ENCODE measurements at regions not wholly inside any gene's neighbourhood (a gene's known extent, or its start where the extent isn't known, plus 50 kb on each side); places are given as distances from the start of the nearest gene placed in this dataset.

DNA sequence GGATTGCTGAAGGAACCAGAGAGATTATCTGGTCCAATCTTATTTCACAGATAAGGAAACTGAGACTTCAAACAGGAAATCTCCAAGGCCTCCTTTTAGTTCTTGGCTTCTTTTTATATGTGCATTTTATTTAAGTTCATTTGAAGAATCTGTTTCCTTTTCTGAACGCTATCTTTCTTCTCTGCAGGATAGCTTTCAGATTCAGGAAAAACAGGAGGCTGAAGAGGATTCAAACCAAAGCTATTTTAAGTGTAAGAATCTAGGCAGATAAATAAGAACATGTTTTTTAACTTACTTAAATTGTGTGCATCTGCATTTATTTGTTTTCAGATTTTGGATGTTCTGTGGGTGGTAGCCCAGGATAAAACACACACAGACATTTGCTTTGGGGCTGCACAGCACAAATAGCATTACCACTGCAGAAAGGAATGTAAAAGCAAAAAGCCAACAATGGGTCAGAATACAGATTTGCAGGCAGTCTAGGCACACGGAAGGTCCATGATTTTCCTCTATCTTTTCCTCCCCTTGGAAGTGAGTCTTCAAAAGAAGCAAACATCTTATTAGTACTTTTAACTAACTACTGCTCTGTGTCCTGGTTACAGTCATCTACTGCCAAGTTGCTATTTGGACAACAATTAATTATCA lies 188.8 kb upstream of the TBX18 start:
- TF ChIP-seq, protein P1, sequence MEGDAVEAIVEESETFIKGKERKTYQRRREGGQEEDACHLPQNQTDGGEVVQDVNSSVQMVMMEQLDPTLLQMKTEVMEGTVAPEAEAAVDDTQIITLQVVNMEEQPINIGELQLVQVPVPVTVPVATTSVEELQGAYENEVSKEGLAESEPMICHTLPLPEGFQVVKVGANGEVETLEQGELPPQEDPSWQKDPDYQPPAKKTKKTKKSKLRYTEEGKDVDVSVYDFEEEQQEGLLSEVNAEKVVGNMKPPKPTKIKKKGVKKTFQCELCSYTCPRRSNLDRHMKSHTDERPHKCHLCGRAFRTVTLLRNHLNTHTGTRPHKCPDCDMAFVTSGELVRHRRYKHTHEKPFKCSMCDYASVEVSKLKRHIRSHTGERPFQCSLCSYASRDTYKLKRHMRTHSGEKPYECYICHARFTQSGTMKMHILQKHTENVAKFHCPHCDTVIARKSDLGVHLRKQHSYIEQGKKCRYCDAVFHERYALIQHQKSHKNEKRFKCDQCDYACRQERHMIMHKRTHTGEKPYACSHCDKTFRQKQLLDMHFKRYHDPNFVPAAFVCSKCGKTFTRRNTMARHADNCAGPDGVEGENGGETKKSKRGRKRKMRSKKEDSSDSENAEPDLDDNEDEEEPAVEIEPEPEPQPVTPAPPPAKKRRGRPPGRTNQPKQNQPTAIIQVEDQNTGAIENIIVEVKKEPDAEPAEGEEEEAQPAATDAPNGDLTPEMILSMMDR (IDR thresholded peaks at IDR 0.05; ENCODE audit: low read length) = no peak
- TF ChIP-seq EZH2 (optimal IDR thresholded peaks at IDR 0.05; ENCODE audit: low read depth, low read length) = no peak
